ENCODE measurements at regions not wholly inside any gene's neighbourhood (a gene's known extent, or its start where the extent isn't known, plus 50 kb on each side); places are given as distances from the start of the nearest gene placed in this dataset.

DNA sequence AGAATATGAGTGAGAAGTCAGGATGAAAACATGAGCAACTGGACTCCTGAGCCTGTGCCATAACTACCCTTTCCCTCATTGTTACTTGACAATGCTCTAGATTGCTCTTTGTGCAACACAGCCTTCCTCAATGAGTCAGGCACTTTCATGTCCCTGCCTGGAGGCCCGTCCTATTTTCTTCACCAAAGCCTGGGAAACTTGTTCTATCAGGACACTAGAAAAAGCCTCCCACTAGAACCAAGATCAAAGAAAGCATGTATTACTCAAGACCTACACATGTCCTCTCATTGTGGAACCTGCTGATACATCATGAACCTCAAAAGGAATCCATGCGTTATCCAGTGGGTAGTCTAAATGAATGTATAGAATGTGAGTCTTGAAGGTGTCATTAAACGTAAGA lies 624.5 kb downstream of the TOX3 start:
- no peak for TF ChIP-seq EZH2 (IDR thresholded peaks at IDR 0.05)
- TF ChIP-seq POLR2AphosphoS5 (IDR thresholded peaks at IDR 0.05; ENCODE audit: borderline replicate concordance, low read depth, low read length): no peak

Data from SK-N-MC (cell line).